GM20000 (cell line): ENCODE measurements at regions not wholly inside any gene's neighbourhood (a gene's known extent, or its start where the extent isn't known, plus 50 kb on each side); places are given as distances from the start of the nearest gene placed in this dataset.

Experiments
- DNase-seq: peaks from one replicate; pipeline ENCODE4 v3.0.0; 2012; ENCODE audit warnings: low spot score
- CTCF ChIP-seq: IDR thresholded peaks from 2 replicates; pipeline ENCODE4 v1.5.1; 2012; ENCODE audit warnings: mild to moderate bottlenecking, control low read depth; ENCODE audit errors: extremely low read depth, missing control alignments

DNA sequence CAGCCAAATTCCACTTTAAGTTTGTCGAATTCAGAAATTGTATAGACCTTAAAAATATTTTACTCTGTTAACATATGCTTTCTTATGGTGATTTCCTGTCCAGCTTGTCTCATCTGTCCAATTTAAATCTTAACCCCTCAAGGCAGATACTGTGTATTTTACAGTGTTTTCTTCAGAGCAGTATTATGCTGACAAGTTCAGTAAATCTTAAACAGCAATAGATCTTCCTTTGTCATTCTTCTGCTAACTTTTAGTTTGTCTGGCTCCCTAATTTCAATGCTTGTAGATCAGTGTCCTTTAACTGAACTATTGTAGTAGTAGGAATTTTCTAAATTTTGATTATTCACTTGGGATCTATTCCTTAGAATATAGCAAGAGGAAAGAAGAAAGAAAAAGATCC is 52.8 kb upstream of the MEIS1 start:
- no peak for TF ChIP-seq CTCF

GRCh38 chr2:66379473-66379872 is 55.5 kb upstream of the MEIS1 start:
- DNase-seq = no peak
- no peak for TF ChIP-seq CTCF

More for the DNA sequence above, 52.8 kb upstream of the MEIS1 start:
- DNase-seq = no peak

DNA sequence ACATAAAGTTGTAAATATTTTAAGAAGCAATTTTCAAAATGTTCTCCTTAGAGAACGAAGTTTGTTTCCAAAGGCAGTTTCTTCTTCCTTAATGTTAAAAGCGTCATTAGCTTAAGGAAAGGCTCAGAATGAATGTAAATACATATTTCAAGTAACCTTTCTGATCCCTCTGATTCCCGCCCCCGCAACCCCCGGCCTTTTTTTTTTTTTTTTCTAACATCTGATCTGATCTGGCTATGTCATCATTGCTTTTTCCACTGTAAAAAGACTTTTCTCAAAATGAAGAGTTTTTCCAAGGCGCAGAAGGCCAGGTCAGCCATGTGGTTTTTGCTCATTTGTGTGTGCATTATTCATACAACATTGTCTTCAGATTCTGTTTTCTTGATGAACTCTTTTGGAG is 57.1 kb upstream of the MEIS1 start:
- no peak for TF ChIP-seq CTCF
- DNase-seq = no peak

GRCh38 chr2:66370824-66371223 is 64.1 kb upstream of the MEIS1 start:
- no peak for TF ChIP-seq CTCF
- no peak for DNase-seq

- no peak for DNase-seq
Observed at GRCh38 chr2:66366619-66367018, 68.3 kb upstream of the MEIS1 start.

GRCh38 chr2:66364495-66365333 is 70.2 kb upstream of the MEIS1 start:
- no peak for TF ChIP-seq CTCF
- no peak for DNase-seq

More at GRCh38 chr2:66366619-66367018, 68.3 kb upstream of the MEIS1 start:
- TF ChIP-seq CTCF = no peak

DNA sequence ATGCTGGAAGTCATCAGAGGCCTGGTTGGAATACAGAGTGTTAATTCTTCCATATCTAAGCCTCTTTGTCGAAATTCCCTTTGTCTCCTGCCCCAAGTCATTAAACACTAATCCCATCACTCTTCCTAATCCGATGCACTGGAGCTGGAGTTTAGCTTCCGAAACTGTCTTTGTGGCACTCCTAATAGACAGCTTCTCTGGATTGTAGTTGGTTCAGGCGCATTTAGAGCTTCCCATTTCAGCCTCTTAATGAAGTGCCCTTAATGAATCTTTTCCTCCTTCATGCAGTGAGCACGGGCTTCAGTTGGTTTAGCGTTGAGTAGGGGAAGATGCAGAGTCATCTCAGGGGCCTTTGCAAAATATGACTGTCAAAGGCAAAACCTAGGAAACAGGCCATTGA is 72.2 kb upstream of the MEIS1 start:
- no peak for DNase-seq
- no peak for TF ChIP-seq CTCF
